ENCODE measurements at regions not wholly inside any gene's neighbourhood (a gene's known extent, or its start where the extent isn't known, plus 50 kb on each side); places are given as distances from the start of the nearest gene placed in this dataset.

DNA sequence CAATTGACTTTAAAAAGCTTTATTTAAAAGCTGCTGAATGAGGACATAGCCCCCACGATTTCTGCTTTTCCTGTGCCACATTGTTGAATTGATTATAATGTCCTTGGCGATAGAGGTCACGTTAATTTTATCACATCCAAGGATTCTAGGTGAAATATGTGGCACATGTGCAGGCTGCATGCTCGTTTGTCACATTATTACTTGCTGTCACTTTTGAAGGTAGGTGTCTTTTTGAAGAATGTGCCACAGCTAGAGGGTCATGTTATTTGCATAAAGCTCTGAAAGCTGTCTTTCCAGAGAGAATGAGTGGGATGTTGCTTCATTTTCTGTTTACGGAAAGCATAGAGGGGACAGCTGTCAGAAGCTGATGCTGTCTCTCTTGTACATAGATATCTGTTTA, 927.6 kb upstream of the ATXN8OS start:
- Histone ChIP-seq H3K36me3 (no peaks in the 10 kb centered on the region), H3K27me3 (no peaks in the 10 kb centered on the region), H3K9me3 (peaks cover 0 to 15% (median 0%) of the 10 kb centered on the region in 11 donors), H3K4me3 (no peak overlapping the region), H3K27ac (no peak overlapping the region), H3K4me1 (no peaks in the 10 kb centered on the region)
- no peak for DNase-seq
- intact Hi-C loops (cut with DNase I), result no loop called here
- WGBS, 2 donors, result 60% methylated on average over 5 of the region's 5 CpGs
- ATAC-seq, result no peak
- TF ChIP-seq, protein P1, sequence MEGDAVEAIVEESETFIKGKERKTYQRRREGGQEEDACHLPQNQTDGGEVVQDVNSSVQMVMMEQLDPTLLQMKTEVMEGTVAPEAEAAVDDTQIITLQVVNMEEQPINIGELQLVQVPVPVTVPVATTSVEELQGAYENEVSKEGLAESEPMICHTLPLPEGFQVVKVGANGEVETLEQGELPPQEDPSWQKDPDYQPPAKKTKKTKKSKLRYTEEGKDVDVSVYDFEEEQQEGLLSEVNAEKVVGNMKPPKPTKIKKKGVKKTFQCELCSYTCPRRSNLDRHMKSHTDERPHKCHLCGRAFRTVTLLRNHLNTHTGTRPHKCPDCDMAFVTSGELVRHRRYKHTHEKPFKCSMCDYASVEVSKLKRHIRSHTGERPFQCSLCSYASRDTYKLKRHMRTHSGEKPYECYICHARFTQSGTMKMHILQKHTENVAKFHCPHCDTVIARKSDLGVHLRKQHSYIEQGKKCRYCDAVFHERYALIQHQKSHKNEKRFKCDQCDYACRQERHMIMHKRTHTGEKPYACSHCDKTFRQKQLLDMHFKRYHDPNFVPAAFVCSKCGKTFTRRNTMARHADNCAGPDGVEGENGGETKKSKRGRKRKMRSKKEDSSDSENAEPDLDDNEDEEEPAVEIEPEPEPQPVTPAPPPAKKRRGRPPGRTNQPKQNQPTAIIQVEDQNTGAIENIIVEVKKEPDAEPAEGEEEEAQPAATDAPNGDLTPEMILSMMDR (IDR thresholded peaks at IDR 0.05), result no peak

DNA sequence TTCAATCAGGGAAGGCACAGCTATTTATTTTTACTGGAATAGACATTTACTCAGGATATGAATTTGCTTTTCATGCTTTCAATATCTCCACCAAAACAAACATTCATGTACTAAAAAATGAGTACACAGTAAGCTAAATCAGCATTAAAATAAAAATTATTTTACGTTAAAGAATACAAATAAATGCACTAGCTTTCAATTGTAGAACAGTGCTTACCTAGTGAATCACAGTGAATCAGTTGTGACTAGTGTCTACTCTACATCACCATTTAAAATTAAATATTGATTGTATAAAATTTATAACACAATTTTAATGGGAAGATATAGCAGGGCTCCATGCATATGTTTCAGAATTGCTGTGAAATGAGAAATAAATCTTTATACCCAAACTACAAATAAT, 929.6 kb upstream of the ATXN8OS start:
- intact Hi-C loops (cut with DNase I), result no loop called here
- peaks cover 0 to 7% (median 0%) of the 10 kb centered on the region in 11 donors for H3K9me3 ChIP-seq
- H3K27ac ChIP-seq, result no peak overlapping the region
- no peaks in the 10 kb centered on the region for H3K36me3 ChIP-seq
- no peaks in the 10 kb centered on the region for H3K4me1 ChIP-seq
- WGBS, 2 donors, result 92 to 95% methylated on average over 1 of the region's 1 CpG
- ATAC-seq, result no peak
- no peak for DNase-seq
- H3K4me3 ChIP-seq, result no peak overlapping the region
- TF ChIP-seq, protein P1 (IDR thresholded peaks at IDR 0.05), result no peak
- no peaks in the 10 kb centered on the region for H3K27me3 ChIP-seq

DNA sequence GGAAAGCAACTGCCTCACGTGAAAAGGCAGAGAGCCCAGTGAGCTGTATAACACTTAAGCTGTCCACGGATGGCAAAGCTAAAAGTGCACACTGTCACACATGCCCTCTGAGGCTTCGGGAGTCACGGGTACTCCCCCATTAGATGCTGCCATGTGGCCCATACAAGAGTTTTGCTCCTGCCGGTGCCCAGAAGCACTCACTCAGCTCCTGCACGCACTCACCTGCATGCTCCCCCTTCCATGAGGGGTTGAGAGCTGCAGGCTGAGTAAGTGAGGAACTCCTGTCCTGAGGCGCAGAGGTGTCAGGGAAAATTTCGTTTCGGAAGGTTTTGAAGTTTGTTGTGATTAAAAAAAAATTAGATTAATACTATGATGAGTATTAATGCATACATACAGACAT, 939.2 kb upstream of the ATXN8OS start:
- no peak for ATAC-seq
- TF ChIP-seq, protein P1 (IDR thresholded peaks at IDR 0.05), result no peak
- H3K27ac ChIP-seq, result no peak overlapping the region
- H3K4me1 ChIP-seq, result no peaks in the 10 kb centered on the region
- 84 to 87% methylated on average over 9 of the region's 9 CpGs for WGBS, 2 donors
- H3K27me3 ChIP-seq, result no peaks in the 10 kb centered on the region
- intact Hi-C loops (cut with DNase I), result no loop called here
- no peak overlapping the region for H3K4me3 ChIP-seq
- H3K9me3 ChIP-seq, result peaks cover 0 to 11% (median 0%) of the 10 kb centered on the region in 11 donors
- H3K36me3 ChIP-seq, result no peaks in the 10 kb centered on the region
- DNase-seq, result no peak

DNA sequence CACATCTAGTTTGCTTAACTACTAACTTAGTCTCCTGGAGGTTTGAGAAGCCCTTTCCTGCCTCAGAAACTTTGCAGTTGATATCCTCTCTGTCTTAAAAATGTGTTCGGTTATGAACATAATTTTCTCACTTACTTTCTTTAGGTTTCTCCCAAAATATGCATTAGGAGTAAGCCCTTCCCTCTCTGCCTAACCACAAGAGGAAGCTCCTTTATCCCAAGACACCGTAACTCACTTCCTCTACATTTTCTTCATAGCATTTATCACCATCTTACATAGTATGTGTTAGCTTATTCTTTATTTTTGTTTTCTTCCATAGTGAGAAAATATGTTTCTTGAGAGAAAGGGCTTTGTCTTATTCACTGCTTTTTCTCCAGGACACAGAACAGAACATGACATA, 952.5 kb upstream of the ATXN8OS start:
- WGBS, 2 donors, result 67 to 75% methylated on average over 2 of the region's 2 CpGs

More for the DNA sequence above, 952.5 kb upstream of the ATXN8OS start:
- Histone ChIP-seq H3K9me3 (peaks cover 0 to 10% (median 0%) of the 10 kb centered on the region in 11 donors), H3K4me3 (no peak overlapping the region), H3K4me1 (no peaks in the 10 kb centered on the region), H3K36me3 (no peaks in the 10 kb centered on the region), H3K27ac (no peak overlapping the region), H3K27me3 (no peaks in the 10 kb centered on the region)
- TF ChIP-seq, protein P1 (IDR thresholded peaks at IDR 0.05), result no peak
- ATAC-seq (no peak), DNase-seq (no peak)
- intact Hi-C loops (cut with DNase I), result no loop called here

Data from heart right ventricle (tissue), 16 donors.